Sigmoid colon (tissue), 3 donors: ENCODE measurements at regions not wholly inside any gene's neighbourhood (a gene's known extent, or its start where the extent isn't known, plus 50 kb on each side); places are given as distances from the start of the nearest gene placed in this dataset.

Experiments used
- CTCF ChIP-seq, 4 experiments: fragments of 450-650 bp in 3 of 4; fragments of 200-600 bp in 1 of 4; IDR thresholded peaks; one replicate each; pipeline ENCODE4 v1.5.1; 2016 to 2019; ENCODE audit warnings: antibody characterized with exemption in 4 of 4, mild to moderate bottlenecking in 3 of 4, moderate library complexity in 2 of 4
- POLR2A ChIP-seq, 2 donors: fragments of 450-650 bp; IDR thresholded peaks; one replicate each; pipeline ENCODE4 v1.6.1; 2016; ENCODE audit warnings: antibody characterized with exemption in 2 of 2, mild to moderate bottlenecking in 2 of 2, moderate library complexity in 2 of 2

GRCh38 chr5:158638396-158638795 lies 461.3 kb downstream of the EBF1 start:
- no peak for TF ChIP-seq CTCF (IDR thresholded peaks at IDR 0.05)
- TF ChIP-seq POLR2A (IDR thresholded peaks at IDR 0.05): no peak
